ENCODE measurements at regions not wholly inside any gene's neighbourhood (a gene's known extent, or its start where the extent isn't known, plus 50 kb on each side); places are given as distances from the start of the nearest gene placed in this dataset.

GRCh38 chr4:138759554-138759902, 256.1 kb upstream of the NOCT start:
- no peak for DNase-seq (ENCODE audit: extremely low read depth, low read depth)

- DNase-seq (ENCODE audit: extremely low read depth, low read depth) = no peak
Observed at GRCh38 chr4:138758876-138759553, 256.6 kb upstream of the NOCT start.

- DNase-seq (ENCODE audit: extremely low read depth, low read depth) = no peak
Observed at GRCh38 chr4:138758196-138758595, 257.4 kb upstream of the NOCT start.

DNA sequence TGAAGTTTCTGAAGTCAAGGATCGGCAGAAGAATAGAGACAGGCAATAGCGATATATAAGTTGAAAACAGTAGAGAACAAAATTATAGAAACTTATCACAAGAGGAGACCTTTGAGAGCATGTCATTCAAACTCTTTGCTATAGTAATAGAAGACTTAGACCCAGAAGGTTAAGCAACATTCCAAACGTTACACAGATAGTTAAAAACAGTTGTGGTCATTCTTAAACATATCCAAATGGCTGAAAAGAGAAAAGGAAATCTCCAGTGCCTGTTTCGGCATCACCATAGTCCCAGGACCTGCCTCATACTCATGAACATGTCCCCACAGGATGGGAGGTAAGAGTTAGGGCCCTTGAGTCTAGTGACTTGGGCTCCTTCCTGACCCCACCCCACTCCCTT, 258.1 kb upstream of the NOCT start:
- DNase-seq (ENCODE audit: extremely low read depth, low read depth) = no peak

GRCh38 chr4:138756519-138756918, 259.1 kb upstream of the NOCT start:
- no peak for DNase-seq (ENCODE audit: extremely low read depth, low read depth)

- DNase-seq (ENCODE audit: extremely low read depth, low read depth) = no peak
Observed at GRCh38 chr4:138751309-138751708, 264.3 kb upstream of the NOCT start.

DNA sequence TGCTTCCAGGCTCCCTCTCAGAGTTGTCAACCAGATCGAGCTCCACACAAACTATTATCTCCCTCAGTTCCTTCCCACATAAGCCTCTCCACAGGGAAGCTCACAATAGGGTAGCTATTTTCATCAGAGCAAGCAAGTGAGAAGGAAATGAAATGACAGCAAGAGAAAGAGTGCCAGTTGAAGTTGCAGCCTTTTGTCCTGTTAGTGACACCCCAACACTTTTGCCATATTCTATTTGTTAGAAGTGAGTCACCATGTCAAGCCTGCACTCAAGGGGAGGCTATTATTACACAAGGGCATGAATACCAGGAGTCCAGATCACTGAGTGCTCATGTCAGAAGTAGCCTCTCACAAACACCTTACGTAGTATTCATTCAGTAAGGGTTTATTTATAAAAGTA, 266.3 kb upstream of the NOCT start:
- DNase-seq (ENCODE audit: extremely low read depth, low read depth) = no peak

GRCh38 chr4:138741766-138742377, 273.7 kb upstream of the NOCT start:
- DNase-seq (ENCODE audit: extremely low read depth, low read depth) = no peak

- no peak for DNase-seq (ENCODE audit: extremely low read depth, low read depth)
Observed at GRCh38 chr4:138740816-138741745, 274.5 kb upstream of the NOCT start.

GRCh38 chr4:138736362-138736761, 279.2 kb upstream of the NOCT start:
- no peak for DNase-seq (ENCODE audit: extremely low read depth, low read depth)

DNA sequence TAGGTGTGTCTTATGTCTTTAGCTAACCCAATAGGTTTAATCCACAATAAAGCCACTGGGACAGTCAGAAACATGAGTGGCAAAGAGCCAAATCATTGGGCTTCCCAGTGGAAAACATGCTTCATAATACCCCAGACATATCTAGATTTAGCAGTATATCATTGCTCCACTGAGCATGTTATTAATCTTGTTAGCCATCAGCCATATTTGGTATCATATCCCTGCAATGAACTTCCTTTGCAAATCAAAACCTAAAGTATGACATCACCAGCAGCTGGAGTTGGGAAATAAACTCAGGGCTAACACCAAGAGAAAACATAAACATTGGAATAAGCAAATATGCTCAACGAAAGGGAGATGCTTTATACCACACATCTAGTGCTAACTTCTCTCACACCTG, 280.8 kb upstream of the NOCT start:
- no peak for DNase-seq (ENCODE audit: extremely low read depth, low read depth)

- DNase-seq (ENCODE audit: extremely low read depth, low read depth) = no peak
Observed at GRCh38 chr4:138728566-138728965, 287.0 kb upstream of the NOCT start.

- no peak for DNase-seq (ENCODE audit: extremely low read depth, low read depth)
Observed at GRCh38 chr4:138727731-138728130, 287.9 kb upstream of the NOCT start.

GRCh38 chr4:138724530-138724929, 291.1 kb upstream of the NOCT start:
- DNase-seq (ENCODE audit: extremely low read depth, low read depth) = no peak

DNA sequence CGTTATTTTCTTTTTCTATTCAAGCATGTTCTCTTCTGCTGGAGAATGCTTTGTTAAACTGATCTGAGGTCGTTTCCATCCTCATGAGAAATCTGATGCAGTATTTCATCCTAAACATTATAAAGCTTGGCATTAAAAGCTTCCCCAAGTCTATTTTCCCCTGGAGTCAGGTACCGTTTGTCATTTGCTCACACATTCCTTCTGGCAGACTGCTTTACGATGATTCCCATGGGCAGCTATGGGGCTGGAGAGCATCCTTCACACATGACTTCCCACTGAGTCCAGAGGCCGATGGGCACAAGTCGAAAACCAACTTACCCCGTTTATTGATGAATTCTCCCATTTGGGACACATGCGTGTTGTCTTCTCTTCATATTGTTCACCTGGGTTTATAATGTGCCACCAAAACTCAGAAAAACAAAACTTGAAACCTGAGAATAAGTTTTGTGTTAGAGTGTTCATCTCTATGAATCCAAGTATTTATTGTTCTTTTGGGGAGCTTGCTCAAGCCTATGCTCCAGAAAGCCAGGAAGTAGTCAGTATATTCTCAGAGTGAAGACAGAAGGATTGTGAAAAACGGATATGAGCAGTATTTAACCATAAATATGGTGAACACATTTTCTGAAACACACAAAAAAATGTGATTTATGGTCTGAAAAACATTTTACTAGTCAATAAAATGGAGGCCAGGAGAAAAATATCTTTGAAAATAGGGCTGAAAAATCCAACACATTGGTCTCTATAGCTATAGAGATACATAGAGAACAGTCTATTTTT, 298.8 kb upstream of the NOCT start:
- no peak for DNase-seq (ENCODE audit: extremely low read depth, low read depth)

- no peak for DNase-seq (ENCODE audit: extremely low read depth, low read depth)
Observed at GRCh38 chr4:138710297-138710696, 305.3 kb upstream of the NOCT start.

DNA sequence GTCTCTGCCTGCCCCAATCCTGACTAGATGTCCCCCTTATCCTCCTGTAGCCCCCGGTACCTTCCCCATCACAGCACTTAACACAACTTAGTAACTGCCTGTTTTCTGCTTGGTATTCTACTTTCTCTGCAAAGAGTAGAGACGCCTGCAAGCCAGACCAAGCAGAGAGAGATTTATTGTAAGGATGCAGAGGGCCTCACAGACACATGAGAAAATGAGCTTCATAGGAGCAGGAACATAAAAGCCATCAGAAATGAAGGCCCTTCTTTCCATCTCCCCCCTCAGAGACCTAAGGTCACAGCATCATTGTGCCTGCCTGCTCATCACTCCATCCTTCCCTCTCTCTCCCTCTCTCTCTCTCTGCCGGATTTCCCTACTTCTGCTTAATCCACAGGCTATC, 305.7 kb upstream of the NOCT start:
- no peak for DNase-seq (ENCODE audit: extremely low read depth, low read depth)

- DNase-seq (ENCODE audit: extremely low read depth, low read depth) = no peak
Observed at GRCh38 chr4:138707746-138708677, 307.6 kb upstream of the NOCT start.

GRCh38 chr4:138706201-138706600, 309.4 kb upstream of the NOCT start:
- DNase-seq (ENCODE audit: extremely low read depth, low read depth) = no peak
